ENCODE measurements at regions not wholly inside any gene's neighbourhood (a gene's known extent, or its start where the extent isn't known, plus 50 kb on each side); places are given as distances from the start of the nearest gene placed in this dataset.

- Histone ChIP-seq H3K27me3 (ENCODE audit: insufficient read depth, low read length) (peaks cover 20% of the 10 kb centered on the region; the same call in 1 of the 2 replicates), H3K4me1 (ENCODE audit: control insufficient read depth in 1 of 2, insufficient read depth in 2 of 2, low read length in 2 of 2) (no peaks in the 10 kb centered on the region), H3K4me2 (ENCODE audit: low read length) (no peak overlapping the region), H3K9ac (ENCODE audit: low read length) (no peak overlapping the region), H3K27ac (ENCODE audit: low read depth, low read length) (no peak overlapping the region), H3K9me2 (ENCODE audit: insufficient read depth) (no peaks in the 10 kb centered on the region), H3K9me3 (ENCODE audit: control insufficient read depth in 1 of 2, insufficient read depth in 1 of 2, low read depth in 1 of 2, low read length in 2 of 2) (peaks cover 5 to 11% of the 10 kb centered on the region in 2 experiments; a peak in 2 of 4 replicates), H3K79me2 (ENCODE audit: insufficient read depth, low read length) (no peaks in the 10 kb centered on the region), H4K20me1 (ENCODE audit: insufficient read depth) (no peaks in the 10 kb centered on the region), H3K4me3 (replicated peaks in 1 of 2; ENCODE audit: low read depth in 1 of 2, low read length in 2 of 2) (no peak overlapping the region), H2AFZ (ENCODE audit: low read depth, low read length, poor library complexity, severe bottlenecking) (no peak overlapping the region), H3K36me3 (ENCODE audit: control insufficient read depth in 1 of 2, insufficient read depth in 2 of 2, low read length in 2 of 2) (no peaks in the 10 kb centered on the region)
- CTCF ChIA-PET, result no interaction called here
- intact Hi-C loops (cut with micrococcal nuclease), result no loop called here
- DNase-seq (ENCODE audit: low read depth, low spot score), result no peak
- ATAC-seq, result no peak
- no TSS peak for BruUV-seq (replicated peaks)
- RAD21 ChIA-PET (ENCODE audit: low non-redundant PET in 1 of 2, low total read pairs in 2 of 2, uncharacterized antibody in 2 of 2, unreplicated experiment in 2 of 2), result no interaction called here
- POLR2A ChIA-PET, result no interaction called here
- no peak for TF ChIP-seq ZNF274 (IDR thresholded peaks at IDR 0.05; ENCODE audit: low read depth, low read length)
- TF ChIP-seq POLR2AphosphoS5 (IDR thresholded peaks at IDR 0.05; ENCODE audit: low read depth, low read length), result no peak
- TF ChIP-seq EZH2phosphoT487 (IDR thresholded peaks at IDR 0.05; ENCODE audit: borderline replicate concordance), result no peak
- no peak for TF ChIP-seq CBX3 (IDR thresholded peaks at IDR 0.05; ENCODE audit: low read depth)
- no peak for TF ChIP-seq FOSL1 (IDR thresholded peaks at IDR 0.05; ENCODE audit: low read depth)
- TF ChIP-seq ZBTB33 (IDR thresholded peaks at IDR 0.05; ENCODE audit: extremely low read depth, insufficient replicate concordance, low read length), result no peak
- no peak for TF ChIP-seq YY1 (IDR thresholded peaks at IDR 0.05; ENCODE audit: extremely low read depth, insufficient replicate concordance, low read depth, low read length)
- TF ChIP-seq EZH2 (IDR thresholded peaks at IDR 0.05), result no peak
- no peak for TF ChIP-seq JUND (IDR thresholded peaks at IDR 0.05)
- TF ChIP-seq ELF1 (IDR thresholded peaks at IDR 0.05; ENCODE audit: borderline replicate concordance, low read depth), result no peak
- TF ChIP-seq ZFX (IDR thresholded peaks at IDR 0.05), result no peak
- TF ChIP-seq SRF (IDR thresholded peaks at IDR 0.05; ENCODE audit: low read depth), result no peak
- no peak for TF ChIP-seq ATF3 (IDR thresholded peaks at IDR 0.05)
- TF ChIP-seq RAD21 (IDR thresholded peaks at IDR 0.05; ENCODE audit: low read depth), result no peak
- no peak for TF ChIP-seq TCF7L2 (IDR thresholded peaks at IDR 0.05; ENCODE audit: borderline replicate concordance, extremely low read depth, insufficient read depth, insufficient read length)
- no peak for TF ChIP-seq CEBPB (IDR thresholded peaks at IDR 0.05; ENCODE audit: low read depth)
- no peak for TF ChIP-seq SIN3A (IDR thresholded peaks at IDR 0.05; ENCODE audit: low read depth)
- no peak for TF ChIP-seq EGR1 (IDR thresholded peaks at IDR 0.05; ENCODE audit: low read depth)
Measured at GRCh38 chr22:49694462-49695260, 133.0 kb downstream of the BRD1 start.
